ENCODE measurements at regions not wholly inside any gene's neighbourhood (a gene's known extent, or its start where the extent isn't known, plus 50 kb on each side); places are given as distances from the start of the nearest gene placed in this dataset.
"Not testable (repeated sequence)": the region's sequence is repeated elsewhere in the genome, so short reads cannot be mapped to it uniquely, and the experiment has no call there.

DNA sequence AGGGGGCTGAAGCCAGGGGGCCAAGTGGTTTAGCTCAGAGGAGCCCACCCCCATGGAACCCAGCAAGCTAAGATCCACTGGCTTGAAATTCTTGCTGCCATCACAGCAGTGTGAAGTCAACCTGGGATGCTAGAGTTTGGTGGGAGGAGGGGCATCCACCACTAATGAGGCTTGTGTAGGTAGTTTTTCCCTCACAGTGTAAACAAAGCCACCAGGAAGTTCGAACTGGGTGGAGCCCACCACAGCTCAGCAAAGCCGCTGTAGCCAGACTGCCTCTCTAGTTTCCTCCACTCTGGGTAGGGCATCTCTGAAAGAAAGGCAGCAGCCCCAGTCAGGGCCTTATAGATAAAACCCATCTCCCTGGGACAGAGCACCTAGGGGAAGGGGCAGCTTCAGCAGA, 187.4 kb upstream of the CENPE start:
- CTCF ChIA-PET; BruUV-seq (replicated peaks): not testable (repeated sequence)

DNA sequence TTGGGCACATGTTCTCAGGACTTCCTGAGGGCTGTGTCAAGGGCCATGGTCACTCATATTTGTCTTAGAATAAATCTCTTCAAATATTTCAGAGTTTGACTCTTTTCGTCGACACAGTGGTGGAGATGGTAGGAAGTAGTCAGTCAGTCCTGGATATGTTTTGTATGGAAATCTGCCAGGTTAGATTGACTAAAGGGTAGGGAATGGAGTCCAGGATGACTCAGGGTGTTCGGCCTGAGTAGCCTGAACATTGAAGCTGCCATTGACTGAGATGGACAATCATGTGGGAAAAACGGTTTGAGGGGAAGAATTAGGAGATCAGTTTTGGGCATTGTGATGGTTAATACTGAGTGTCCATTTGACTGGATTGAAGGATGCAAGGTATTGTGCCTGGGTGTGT, 177.1 kb upstream of the CENPE start:
- no peak overlapping the region for H3K9ac ChIP-seq (ENCODE audit: control insufficient read depth, insufficient read depth, low read length)
- no TSS peak for BruUV-seq (replicated peaks)
- ChIA-PET RAD21 (ENCODE audit: unreplicated experiment) (no interaction called here), CTCF (no interaction called here), POLR2A (no interaction called here), SMC1A (ENCODE audit: uncharacterized antibody, unreplicated experiment) (no interaction called here)
- no peak overlapping the region for H3K4me2 ChIP-seq (ENCODE audit: control insufficient read depth, insufficient read depth)
- H3K27me3 ChIP-seq (replicated peaks in 1 of 2; ENCODE audit: control insufficient read depth in 2 of 2, insufficient read depth in 2 of 2, low read length in 1 of 2): no peaks in the 10 kb centered on the region
- H2AFZ ChIP-seq (ENCODE audit: control insufficient read depth, low read depth, low read length): no peak overlapping the region
- ATAC-seq: no peak
- H3K4me3 ChIP-seq: no peak overlapping the region
- in situ Hi-C loops (cut with MboI): no loop called here
- no peak overlapping the region for H3K27ac ChIP-seq (ENCODE audit: control insufficient read depth, insufficient read depth)
- WGBS (ENCODE audit: insufficient coverage, insufficient replicate concordance, low lambda C conversion rate, missing lambda C conversion rate): 48% methylated on average over 4 of the region's 4 CpGs
- H3K36me3 ChIP-seq (ENCODE audit: control insufficient read depth in 2 of 2, insufficient read depth in 2 of 2, low read length in 1 of 2): no peaks in the 10 kb centered on the region
- H3K79me2 ChIP-seq (ENCODE audit: control insufficient read depth, insufficient read depth, low read length): no peaks in the 10 kb centered on the region
- no peak for FAIRE-seq
- no peak for DNase-seq (ENCODE audit: low read depth, low spot score)
- no peaks in the 10 kb centered on the region for H4K20me1 ChIP-seq (ENCODE audit: control insufficient read depth, insufficient read depth)
- intact Hi-C loops (cut with micrococcal nuclease; ENCODE audit: unreplicated experiment): no loop called here
- H3K9me3 ChIP-seq (replicated peaks; ENCODE audit: control insufficient read depth, insufficient read depth, low read length): no peaks in the 10 kb centered on the region
- H3K4me1 ChIP-seq (ENCODE audit: control insufficient read depth, insufficient read depth, low read length): no peaks in the 10 kb centered on the region
- TF ChIP-seq YBX1 (IDR thresholded peaks at IDR 0.05) (no peak), NFYA (IDR thresholded peaks at IDR 0.05; ENCODE audit: borderline replicate concordance, low read depth, low read length) (no peak), BMI1 (IDR thresholded peaks at IDR 0.05; ENCODE audit: borderline replicate concordance) (no peak), EGR1 (IDR thresholded peaks at IDR 0.05; ENCODE audit: borderline replicate concordance in 1 of 2, low read depth in 2 of 2, low read length in 2 of 2) (no peak), ZNF207 (IDR thresholded peaks at IDR 0.05; ENCODE audit: borderline replicate concordance) (no peak), EZH2 (IDR thresholded peaks at IDR 0.05; ENCODE audit: borderline replicate concordance, control insufficient read depth, low read depth, low read length) (no peak), ZNF24 (IDR thresholded peaks at IDR 0.05) (no peak), SUPT20H (IDR thresholded peaks at IDR 0.05; ENCODE audit: borderline replicate concordance, control insufficient read depth, low read depth, low read length) (no peak), TCF3 (IDR thresholded peaks at IDR 0.05; ENCODE audit: borderline replicate concordance, insufficient read depth, low read depth, low read length) (no peak), RBBP5 (conservative IDR thresholded peaks at IDR 0.05) (no peak)
- TF ChIP-seq, protein P1, sequence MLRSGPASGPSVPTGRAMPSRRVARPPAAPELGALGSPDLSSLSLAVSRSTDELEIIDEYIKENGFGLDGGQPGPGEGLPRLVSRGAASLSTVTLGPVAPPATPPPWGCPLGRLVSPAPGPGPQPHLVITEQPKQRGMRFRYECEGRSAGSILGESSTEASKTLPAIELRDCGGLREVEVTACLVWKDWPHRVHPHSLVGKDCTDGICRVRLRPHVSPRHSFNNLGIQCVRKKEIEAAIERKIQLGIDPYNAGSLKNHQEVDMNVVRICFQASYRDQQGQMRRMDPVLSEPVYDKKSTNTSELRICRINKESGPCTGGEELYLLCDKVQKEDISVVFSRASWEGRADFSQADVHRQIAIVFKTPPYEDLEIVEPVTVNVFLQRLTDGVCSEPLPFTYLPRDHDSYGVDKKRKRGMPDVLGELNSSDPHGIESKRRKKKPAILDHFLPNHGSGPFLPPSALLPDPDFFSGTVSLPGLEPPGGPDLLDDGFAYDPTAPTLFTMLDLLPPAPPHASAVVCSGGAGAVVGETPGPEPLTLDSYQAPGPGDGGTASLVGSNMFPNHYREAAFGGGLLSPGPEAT (IDR thresholded peaks at IDR 0.05; ENCODE audit: low read depth): no peak
- TF ChIP-seq, protein P2, sequence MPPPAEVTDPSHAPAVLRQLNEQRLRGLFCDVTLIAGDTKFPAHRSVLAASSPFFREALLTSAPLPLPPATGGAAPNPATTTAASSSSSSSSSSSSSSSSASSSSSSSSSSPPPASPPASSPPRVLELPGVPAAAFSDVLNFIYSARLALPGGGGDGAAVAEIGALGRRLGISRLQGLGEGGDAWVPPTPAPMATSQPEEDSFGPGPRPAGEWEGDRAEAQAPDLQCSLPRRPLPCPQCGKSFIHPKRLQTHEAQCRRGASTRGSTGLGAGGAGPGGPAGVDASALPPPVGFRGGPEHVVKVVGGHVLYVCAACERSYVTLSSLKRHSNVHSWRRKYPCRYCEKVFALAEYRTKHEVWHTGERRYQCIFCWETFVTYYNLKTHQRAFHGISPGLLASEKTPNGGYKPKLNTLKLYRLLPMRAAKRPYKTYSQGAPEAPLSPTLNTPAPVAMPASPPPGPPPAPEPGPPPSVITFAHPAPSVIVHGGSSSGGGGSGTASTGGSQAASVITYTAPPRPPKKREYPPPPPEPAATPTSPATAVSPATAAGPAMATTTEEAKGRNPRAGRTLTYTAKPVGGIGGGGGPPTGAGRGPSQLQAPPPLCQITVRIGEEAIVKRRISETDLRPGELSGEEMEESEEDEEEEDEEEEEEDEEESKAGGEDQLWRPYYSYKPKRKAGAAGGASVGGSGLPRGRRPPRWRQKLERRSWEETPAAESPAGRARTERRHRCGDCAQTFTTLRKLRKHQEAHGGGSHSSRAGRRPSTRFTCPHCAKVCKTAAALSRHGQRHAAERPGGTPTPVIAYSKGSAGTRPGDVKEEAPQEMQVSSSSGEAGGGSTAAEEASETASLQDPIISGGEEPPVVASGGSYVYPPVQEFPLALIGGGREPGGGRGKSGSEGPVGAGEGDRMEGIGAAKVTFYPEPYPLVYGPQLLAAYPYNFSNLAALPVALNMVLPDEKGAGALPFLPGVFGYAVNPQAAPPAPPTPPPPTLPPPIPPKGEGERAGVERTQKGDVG (CRISPR knock-in tag; IDR thresholded peaks at IDR 0.05): no peak
- TF ChIP-seq, protein P3, sequence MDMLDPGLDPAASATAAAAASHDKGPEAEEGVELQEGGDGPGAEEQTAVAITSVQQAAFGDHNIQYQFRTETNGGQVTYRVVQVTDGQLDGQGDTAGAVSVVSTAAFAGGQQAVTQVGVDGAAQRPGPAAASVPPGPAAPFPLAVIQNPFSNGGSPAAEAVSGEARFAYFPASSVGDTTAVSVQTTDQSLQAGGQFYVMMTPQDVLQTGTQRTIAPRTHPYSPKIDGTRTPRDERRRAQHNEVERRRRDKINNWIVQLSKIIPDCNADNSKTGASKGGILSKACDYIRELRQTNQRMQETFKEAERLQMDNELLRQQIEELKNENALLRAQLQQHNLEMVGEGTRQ (IDR thresholded peaks at IDR 0.05; ENCODE audit: borderline replicate concordance, low read depth, low read length): no peak

More for the DNA sequence above, 187.4 kb upstream of the CENPE start:
- H3K9me3 ChIP-seq (replicated peaks; ENCODE audit: control insufficient read depth, insufficient read depth, low read length); H3K27ac ChIP-seq (ENCODE audit: control insufficient read depth, insufficient read depth); H3K4me3 ChIP-seq; RAD21 ChIA-PET (ENCODE audit: unreplicated experiment); H4K20me1 ChIP-seq (ENCODE audit: control insufficient read depth, insufficient read depth); in situ Hi-C loops (cut with MboI); H3K4me2 ChIP-seq (ENCODE audit: control insufficient read depth, insufficient read depth); H3K9ac ChIP-seq (ENCODE audit: control insufficient read depth, insufficient read depth, low read length); POLR2A ChIA-PET; FAIRE-seq; H3K36me3 ChIP-seq (ENCODE audit: control insufficient read depth in 2 of 2, insufficient read depth in 2 of 2, low read length in 1 of 2); ATAC-seq; DNase-seq (ENCODE audit: low read depth, low spot score); H3K4me1 ChIP-seq (ENCODE audit: control insufficient read depth, insufficient read depth, low read length); SMC1A ChIA-PET (ENCODE audit: uncharacterized antibody, unreplicated experiment); H3K27me3 ChIP-seq (replicated peaks in 1 of 2; ENCODE audit: control insufficient read depth in 2 of 2, insufficient read depth in 2 of 2, low read length in 1 of 2); H3K79me2 ChIP-seq (ENCODE audit: control insufficient read depth, insufficient read depth, low read length); intact Hi-C loops (cut with micrococcal nuclease; ENCODE audit: unreplicated experiment); H2AFZ ChIP-seq (ENCODE audit: control insufficient read depth, low read depth, low read length): not testable (repeated sequence)
- 51% methylated on average over 2 of the region's 2 CpGs for WGBS (ENCODE audit: insufficient coverage, insufficient replicate concordance, low lambda C conversion rate, missing lambda C conversion rate)

Data from GM12878 (cell line).